Islet precursor cell (in vitro differentiated cells): ENCODE measurements at regions not wholly inside any gene's neighbourhood (a gene's known extent, or its start where the extent isn't known, plus 50 kb on each side); places are given as distances from the start of the nearest gene placed in this dataset.

ENCODE experiments used
- DNase-seq: peaks from one replicate; pipeline ENCODE4 v3.0.0-alpha.2; 2018

DNA sequence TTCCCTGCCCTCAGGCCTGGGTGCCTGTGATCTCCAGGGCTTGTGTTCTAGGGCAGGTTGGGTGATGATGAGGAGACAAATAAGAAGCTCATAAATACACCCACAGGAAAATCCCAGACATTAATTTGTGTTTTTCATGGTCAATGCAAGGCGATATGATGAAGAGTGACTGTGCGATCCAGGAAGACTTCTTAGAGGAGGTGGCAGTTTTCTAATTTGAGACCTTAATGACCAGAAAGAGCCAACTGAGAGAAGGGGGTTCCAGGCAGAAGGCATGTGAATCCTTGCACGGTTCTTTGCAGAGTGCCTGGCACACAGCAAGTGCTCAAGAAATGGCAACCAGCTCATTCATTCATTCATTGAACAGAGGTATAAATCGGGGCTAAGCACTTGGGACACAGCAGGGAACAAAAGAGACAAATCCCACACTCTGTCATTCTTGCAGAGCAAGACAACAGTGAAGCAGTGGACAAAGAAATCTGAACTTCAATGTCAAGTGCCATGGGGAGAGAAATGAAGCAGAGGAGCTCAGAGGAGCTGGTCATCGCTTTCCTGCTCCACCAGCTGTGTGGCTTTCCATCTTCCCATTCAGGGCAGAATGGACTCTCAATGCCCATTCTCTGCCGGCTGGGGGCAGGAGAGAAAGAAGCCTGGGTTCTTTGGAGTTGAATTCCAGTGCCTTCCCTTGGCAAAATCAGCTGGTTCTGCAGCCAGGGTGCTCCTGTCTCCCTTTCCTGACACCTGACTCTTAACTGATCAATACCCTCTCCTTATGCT is 128.3 kb downstream of the AACS start:
- no peak for DNase-seq

GRCh38 chr12:125194163-125194773 is 129.0 kb downstream of the AACS start:
- peak; percentile 78 for DNase-seq

GRCh38 chr12:125194987-125195386 is 129.8 kb downstream of the AACS start:
- DNase-seq = peak; percentile 74

DNA sequence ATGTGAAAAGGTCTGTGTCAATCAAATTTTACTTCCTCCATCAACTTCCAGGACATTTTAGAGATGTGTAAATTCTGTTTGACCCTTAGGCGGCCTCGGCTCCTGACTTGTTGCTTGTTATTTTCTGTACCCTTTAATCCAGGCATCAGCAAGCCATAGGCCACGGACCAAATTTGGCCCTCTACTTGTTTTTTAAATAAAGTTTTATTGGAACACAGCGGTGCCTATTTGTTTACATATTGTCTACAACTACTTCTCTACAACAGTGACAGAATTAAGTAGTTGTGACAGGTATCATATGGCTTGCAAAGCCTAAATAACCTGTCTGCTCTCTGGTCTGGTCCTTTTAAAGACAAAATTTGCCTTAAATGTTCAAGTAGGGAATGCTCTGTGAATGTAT is 132.1 kb downstream of the AACS start:
- no peak for DNase-seq

GRCh38 chr12:125198652-125199051 is 133.4 kb downstream of the AACS start:
- no peak for DNase-seq

DNA sequence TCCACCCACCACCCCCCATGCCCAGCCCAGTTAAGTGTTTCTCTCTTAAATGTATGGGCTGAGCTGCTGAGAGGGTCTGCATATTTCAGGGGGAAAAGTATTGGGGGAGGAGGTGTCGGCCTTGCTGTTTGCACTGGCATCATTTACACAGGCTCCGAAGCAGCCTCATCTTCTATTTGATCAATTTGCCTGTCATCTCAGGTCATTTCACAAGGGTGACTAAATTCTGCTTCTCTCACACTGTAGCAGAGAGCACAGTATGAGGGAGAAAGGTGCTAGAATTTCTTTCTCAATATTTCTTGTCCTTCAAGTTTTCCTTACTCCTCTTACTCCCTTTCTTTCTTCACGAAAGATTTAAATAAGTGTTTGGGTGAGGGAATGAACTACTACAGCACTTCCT is 135.9 kb downstream of the AACS start:
- DNase-seq = no peak

DNA sequence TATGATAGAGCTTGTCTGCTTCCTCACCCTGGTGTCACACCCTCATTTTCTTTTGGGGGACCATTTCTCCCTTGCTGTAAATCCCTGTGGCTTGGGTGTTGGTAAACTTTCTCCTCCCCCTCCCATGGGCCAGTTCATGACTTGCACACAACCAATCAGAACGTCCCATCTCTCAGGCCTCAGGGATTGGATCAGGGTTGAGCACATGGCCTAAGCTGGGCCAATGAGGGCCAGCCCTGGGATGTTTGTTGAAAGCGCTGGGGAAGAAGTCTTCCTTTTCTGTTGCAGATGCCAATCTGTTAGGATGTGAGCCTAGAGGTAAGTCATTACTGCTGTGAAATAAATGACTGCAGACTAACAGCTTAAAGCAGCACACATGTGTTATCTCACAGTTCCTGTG is 136.7 kb downstream of the AACS start:
- no peak for DNase-seq

DNA sequence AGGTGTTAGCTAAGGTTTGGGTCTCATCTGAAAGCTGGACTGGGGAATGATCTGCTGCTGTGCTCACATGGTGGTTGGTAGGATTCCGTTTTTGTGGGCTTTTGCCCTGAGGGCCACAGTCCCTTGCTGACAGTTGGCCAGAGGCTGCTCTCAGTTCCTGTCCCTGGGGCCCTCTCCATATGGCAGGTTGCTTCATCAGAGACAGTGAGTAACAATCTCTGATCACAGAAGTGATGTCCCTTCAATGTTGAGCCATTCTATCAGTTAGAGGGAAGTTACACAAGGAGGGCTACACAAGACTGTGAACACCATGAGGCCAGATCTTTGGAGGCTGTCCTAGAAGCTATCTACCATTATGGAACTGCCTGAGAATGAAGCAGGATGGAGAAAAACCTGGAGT is 137.2 kb downstream of the AACS start:
- DNase-seq = no peak

- DNase-seq = no peak
Observed at GRCh38 chr12:125203145-125203765, 138.0 kb downstream of the AACS start.

GRCh38 chr12:125205386-125205785 is 140.2 kb downstream of the AACS start:
- DNase-seq = no peak

- DNase-seq = no peak
Observed at GRCh38 chr12:125206711-125207110, 141.5 kb downstream of the AACS start.

- DNase-seq = no peak
Observed at GRCh38 chr12:125208334-125208733, 143.1 kb downstream of the AACS start.

DNA sequence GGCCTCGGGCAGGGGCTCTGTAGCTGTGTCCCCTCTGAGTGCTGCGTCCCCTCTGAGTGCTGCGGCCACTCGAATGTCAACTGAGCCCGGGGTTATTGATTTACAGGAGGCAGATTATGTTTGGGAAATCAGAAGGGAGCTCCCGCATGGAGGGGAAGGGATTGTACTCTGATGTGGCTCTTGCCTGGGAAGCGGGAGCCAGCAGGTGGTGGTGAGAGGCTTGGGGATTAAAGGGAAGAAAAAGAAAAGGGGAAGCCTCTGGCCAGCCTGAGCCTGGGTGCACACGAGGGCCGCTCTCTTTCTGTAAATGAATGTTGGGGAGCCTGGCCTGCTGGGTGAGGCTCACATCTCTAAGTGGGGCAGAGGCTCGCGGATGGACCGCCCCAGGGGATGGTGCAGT is 143.7 kb downstream of the AACS start:
- DNase-seq = no peak

GRCh38 chr12:125210104-125210755 is 145.0 kb downstream of the AACS start:
- no peak for DNase-seq

GRCh38 chr12:125211464-125211863 is 146.2 kb downstream of the AACS start:
- DNase-seq = no peak

DNA sequence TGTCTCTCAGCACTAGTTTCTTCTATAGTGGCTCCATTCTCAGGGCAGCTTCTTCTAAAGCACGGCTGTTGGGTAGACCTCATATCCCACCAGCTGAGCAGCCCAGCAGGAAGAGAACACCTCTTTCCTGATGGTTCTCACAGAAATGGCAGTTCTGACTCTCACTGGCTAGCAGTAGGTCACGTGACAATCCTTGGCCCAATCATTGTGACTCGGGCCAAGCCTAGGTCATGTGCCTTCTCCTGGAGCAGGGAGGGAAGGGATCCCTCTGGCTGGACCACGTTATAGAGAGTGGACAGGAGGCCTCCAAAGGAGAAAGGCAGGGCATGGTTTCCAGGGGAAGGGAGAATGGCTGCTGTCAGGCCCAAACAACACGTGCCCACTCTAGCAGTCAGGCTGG is 149.1 kb downstream of the AACS start:
- DNase-seq = no peak

- no peak for DNase-seq
Observed at GRCh38 chr12:125216756-125217155, 151.5 kb downstream of the AACS start.

GRCh38 chr12:125217308-125217707 is 152.1 kb downstream of the AACS start:
- no peak for DNase-seq

DNA sequence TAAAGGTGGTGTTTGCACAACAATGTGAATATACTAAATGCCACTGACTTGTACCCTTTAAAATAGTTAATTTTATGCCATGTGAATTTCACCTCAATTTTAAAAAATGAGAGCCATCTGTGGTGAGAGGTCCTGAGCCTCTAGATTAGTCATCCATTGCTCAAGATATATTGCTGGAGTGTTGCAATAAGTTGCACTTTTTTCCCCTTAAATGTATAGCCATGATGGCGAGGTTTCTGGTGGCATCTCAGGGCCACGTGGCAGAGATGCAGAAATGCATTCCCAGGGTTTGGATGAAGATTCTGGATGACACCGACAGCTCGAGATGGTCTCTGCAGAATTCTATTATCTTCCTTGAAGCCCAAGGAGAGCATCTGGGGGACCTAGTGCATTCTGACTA is 153.7 kb downstream of the AACS start:
- no peak for DNase-seq

DNA sequence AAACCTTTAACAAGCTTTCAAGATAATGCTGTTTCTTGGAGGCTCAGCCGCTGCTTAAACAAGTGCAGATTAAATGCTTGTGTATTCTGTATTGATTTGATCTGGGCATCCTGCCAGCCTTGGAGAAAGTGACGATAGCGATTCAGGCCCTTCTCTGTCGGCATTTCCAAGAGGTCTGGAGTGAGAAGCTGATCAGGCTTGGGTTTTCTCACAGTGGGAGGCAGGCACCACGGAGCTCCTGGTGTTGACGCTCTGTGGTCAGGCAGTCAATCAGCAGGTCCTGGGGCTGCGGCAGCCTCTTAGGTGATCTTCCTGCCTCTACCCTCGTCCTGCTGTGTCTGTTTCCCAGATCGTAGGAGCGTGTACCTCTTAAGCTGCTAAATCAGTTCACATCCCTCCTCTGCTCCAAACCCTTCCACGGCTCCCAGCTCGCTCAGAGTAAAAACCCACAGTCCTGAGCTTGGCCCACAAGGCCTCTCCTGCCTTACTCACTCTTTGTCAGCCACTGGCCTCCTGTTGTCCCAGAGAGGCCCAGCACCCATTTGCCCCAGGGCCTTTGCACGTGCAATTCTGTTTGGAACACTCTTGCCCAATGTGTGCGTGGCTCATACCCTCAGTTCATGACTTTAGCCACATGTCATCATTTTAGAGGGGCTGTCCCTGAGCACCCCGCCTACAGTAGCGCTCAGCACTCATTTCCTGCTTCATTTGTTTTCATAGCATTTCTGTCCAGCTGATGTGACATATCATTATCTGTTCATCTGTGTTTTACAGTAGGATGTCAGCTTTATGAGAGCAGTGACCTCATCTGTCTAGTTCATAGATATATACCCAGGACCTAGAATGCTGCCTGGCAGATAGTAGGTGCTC is 155.4 kb downstream of the AACS start:
- DNase-seq = no peak

GRCh38 chr12:125221602-125222001 is 156.4 kb downstream of the AACS start:
- no peak for DNase-seq

DNA sequence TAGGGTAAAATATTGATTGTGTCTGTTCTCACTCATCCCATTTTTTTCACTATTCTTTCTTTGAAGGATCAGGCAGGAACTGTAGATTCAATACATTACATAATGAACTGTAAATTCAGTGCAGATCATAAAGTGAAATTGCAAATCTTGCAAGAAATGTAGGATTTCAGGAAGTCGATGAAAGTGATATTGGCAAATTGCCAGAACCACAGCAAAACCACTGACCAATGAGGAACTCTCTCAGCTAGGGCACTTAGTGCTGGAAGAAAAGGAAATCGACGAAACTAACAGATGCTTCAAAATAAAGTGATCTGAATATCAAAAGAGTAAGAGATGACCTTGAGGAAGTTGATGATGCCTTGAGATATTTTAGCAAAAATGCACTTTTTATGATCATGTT is 157.6 kb downstream of the AACS start:
- no peak for DNase-seq

- DNase-seq = no peak
Observed at GRCh38 chr12:125225641-125226040, 160.4 kb downstream of the AACS start.
